Hepatocyte (in vitro differentiated cells): ENCODE measurements at regions not wholly inside any gene's neighbourhood (a gene's known extent, or its start where the extent isn't known, plus 50 kb on each side); places are given as distances from the start of the nearest gene placed in this dataset.

Experiments
- EZH2phosphoT487 ChIP-seq: fragments of 200-600 bp; sonication (generic); IDR thresholded peaks from one replicate; pipeline ENCODE4 v1.6.1; 2018; ENCODE audit warnings: antibody characterized with exemption, mild to moderate bottlenecking, low read depth, moderate library complexity; ENCODE audit not compliant: unreplicated experiment, severe bottlenecking
- TF ChIP-seq, protein P1 (sequence below): fragments of 200-600 bp; sonication (generic); IDR thresholded peaks from 2 replicates; pipeline ENCODE4 v1.5.1; 2016; ENCODE audit warnings: antibody characterized with exemption, mild to moderate bottlenecking; ENCODE audit not compliant: poor library complexity

- TF ChIP-seq, protein P1, sequence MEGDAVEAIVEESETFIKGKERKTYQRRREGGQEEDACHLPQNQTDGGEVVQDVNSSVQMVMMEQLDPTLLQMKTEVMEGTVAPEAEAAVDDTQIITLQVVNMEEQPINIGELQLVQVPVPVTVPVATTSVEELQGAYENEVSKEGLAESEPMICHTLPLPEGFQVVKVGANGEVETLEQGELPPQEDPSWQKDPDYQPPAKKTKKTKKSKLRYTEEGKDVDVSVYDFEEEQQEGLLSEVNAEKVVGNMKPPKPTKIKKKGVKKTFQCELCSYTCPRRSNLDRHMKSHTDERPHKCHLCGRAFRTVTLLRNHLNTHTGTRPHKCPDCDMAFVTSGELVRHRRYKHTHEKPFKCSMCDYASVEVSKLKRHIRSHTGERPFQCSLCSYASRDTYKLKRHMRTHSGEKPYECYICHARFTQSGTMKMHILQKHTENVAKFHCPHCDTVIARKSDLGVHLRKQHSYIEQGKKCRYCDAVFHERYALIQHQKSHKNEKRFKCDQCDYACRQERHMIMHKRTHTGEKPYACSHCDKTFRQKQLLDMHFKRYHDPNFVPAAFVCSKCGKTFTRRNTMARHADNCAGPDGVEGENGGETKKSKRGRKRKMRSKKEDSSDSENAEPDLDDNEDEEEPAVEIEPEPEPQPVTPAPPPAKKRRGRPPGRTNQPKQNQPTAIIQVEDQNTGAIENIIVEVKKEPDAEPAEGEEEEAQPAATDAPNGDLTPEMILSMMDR: no peak
- TF ChIP-seq EZH2phosphoT487: no peak
Measured at GRCh38 chr7:19552576-19552975, 156.3 kb downstream of the POLR1F start.
